ENCODE measurements at regions not wholly inside any gene's neighbourhood (a gene's known extent, or its start where the extent isn't known, plus 50 kb on each side); places are given as distances from the start of the nearest gene placed in this dataset.

GRCh38 chr13:73608711-73609485, 525.3 kb downstream of the KLF12 start:
- no peak for TF ChIP-seq TCF7L2 (IDR thresholded peaks at IDR 0.05; ENCODE audit: low read depth, low read length)
- TF ChIP-seq REST (IDR thresholded peaks at IDR 0.05; ENCODE audit: insufficient read depth in 1 of 2, low read depth in 2 of 2, low read length in 1 of 2): no peak
- no peak for TF ChIP-seq CTCF (IDR thresholded peaks at IDR 0.05)
